T-helper 2 cell treated with Interferon-gamma antibody and Interleukin-4, amounts not matched to agents 100 ng/mL and 5 ng/mL, for 36 hours (primary cell): ENCODE measurements at regions not wholly inside any gene's neighbourhood (a gene's known extent, or its start where the extent isn't known, plus 50 kb on each side); places are given as distances from the start of the nearest gene placed in this dataset.
"Not testable (repeated sequence)": the region's sequence is repeated elsewhere in the genome, so short reads cannot be mapped to it uniquely, and the experiment has no call there.

ENCODE experiments used
- intact Hi-C: fragments of 100-400 bp; cut with micrococcal nuclease; formaldehyde crosslinking; loops from one replicate; pipeline ENCODE4 v1.15.1; 2023

GRCh38 chr2:144998435-144998834, 478.5 kb upstream of the ZEB2 start:
- intact Hi-C loops, result no loop called here

DNA sequence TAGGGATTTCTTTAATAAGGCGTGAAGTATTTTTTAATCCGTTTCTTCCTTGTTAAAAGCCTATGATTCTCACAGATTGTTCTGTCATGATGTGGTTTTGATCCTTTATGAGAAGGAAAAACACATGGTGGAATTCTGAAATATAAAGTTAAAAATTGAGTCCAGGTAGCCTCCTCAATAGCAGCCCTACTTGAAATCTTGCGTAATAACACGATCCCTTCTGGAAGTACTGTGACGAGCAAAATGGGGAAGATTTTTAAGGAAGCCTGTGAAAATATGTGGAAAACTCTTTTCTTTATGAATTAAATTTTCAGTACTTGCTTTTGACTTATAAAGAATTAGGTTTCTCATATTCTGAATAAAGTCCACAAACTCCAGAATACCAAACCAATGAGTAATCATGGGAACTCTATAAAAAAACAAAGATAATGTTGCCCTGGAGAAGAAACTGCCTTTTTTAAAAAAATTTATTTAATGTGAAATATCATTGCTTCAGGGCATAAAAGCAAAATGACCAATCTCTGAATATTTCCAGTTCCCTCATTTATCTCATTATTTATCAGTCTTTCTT, 476.4 kb upstream of the ZEB2 start:
- intact Hi-C loops, result no loop called here

DNA sequence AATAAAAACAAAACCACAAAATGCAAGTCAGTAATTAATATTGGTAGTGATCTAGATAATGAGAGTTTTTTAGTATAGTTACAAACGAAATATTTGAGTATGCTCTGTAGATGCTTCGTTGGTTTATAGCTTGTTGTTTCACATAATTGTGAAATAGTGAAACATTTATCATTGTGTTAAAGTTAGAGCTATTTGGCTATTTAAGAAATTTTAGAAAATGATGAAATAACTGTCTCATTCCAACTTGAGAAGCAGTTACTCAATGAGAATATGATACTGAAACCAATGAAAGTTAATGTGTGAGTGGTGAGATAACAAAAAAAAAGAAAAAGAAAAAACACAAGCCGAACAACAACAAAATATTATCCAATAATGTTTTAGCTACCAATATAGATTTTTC, 475.6 kb upstream of the ZEB2 start:
- intact Hi-C loops, result no loop called here

DNA sequence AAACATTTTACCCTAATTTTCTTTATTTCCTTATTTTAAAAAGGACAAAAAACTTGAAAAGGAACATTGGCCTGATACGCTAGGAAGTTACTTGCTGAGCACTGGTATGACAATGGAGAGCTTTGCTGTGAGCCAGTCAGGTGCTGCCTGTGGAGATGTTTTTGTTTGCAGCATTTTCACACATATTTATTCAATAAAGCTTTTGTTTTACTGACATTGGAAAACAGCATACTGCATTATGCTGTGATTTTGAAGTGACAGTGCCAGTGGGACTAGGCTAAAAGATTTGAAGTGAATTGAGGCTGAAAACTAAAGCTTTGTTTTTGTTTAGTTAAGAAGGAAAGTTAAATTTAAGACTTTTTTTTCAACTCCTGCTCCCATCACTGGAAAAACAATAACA, 470.7 kb upstream of the ZEB2 start:
- intact Hi-C loops, result no loop called here

DNA sequence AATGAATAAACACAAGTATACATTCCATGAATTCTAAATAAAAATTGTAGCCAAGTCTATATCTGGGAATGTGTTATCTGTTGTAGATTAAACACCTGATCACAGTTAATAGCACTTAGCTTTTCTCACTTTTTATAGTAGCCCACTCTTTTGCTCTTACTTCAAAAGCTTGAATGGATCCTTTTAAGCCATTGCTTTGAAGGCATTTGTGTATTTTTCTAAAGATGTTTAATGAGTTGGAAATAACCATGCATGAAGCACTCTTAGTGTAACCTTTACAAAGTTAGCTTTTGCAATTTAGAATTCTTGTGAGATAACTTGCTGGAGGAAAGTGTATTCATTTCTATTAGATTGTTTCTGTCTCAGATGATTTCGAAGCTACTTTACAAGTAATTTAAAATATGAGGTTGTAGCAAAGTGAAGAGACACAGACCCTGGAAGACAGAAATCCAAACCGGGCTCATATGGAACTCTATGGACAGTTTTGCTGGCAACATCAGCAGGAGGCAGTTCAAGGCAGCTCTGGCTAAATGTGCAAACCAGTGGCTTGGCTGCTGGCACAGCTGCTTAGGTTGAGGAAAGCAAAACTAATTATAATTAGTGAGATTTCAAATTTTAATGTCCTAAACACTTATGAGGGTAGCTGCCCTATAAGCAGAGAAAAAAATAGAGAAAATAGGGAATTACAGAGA, 469.8 kb upstream of the ZEB2 start:
- intact Hi-C loops, result no loop called here

DNA sequence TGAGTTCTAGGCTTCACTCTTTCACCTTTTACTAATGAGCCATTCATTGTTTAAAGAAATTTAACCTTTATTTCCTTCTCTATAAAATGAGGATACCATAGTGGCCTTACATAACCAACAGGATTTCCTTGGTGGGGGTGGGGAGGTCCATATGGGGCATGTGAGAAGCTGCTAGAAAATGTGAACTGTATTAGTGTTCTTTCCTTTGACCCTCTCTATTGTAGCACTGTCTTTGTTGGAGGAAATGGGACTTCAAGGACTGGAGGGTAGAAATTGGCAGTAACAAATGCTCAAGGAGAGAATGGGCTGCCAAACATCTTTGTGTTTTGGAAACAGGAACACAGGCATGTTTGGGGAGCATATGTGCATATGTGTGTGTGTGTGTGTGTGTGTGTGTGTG, 468.7 kb upstream of the ZEB2 start:
- intact Hi-C loops, result no loop called here

- intact Hi-C loops, result no loop called here
Measured at GRCh38 chr2:144986691-144987090, 466.8 kb upstream of the ZEB2 start.

GRCh38 chr2:144984038-144984437, 464.1 kb upstream of the ZEB2 start:
- intact Hi-C loops, result no loop called here

- intact Hi-C loops, result no loop called here
Measured at GRCh38 chr2:144983107-144983506, 463.2 kb upstream of the ZEB2 start.

- intact Hi-C loops, result no loop called here
Measured at GRCh38 chr2:144982481-144982880, 462.6 kb upstream of the ZEB2 start.

DNA sequence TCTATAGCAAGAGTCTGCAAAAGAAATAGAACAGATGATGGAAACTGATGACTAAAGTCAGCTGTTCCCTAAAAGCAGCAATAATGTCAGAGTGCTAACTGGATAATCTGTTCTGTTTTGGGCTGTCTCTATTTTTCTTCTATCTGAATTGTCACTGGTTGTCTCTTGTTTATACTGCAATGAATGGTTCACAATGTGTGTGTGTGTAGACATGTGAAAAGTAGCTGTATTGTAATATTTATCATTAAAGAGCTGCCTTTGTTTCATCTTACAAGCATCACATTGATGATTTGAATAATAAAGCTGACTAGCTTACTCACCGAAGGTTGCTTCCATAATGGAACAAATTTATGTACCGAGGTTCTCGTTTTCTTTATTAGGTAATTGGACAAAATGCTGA, 456.0 kb upstream of the ZEB2 start:
- intact Hi-C loops, result no loop called here

DNA sequence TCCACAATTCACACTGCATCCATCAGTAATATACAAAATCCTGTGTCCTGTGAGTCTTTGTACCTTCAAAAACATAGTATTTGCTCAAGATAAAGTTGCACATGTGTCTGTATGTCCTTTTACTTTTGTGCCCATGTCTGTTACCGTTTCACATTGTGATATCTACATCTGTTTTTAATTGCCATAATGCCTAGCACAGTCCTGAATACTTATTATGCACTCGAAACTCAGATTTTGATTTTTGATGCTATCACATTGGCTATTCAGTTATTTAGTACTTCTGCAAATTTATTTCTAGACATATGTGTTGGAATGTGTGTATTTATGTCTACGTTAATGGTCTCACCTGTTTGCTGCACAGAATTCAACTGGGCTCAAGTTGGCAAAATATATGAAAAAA, 452.8 kb upstream of the ZEB2 start:
- intact Hi-C loops, result no loop called here

DNA sequence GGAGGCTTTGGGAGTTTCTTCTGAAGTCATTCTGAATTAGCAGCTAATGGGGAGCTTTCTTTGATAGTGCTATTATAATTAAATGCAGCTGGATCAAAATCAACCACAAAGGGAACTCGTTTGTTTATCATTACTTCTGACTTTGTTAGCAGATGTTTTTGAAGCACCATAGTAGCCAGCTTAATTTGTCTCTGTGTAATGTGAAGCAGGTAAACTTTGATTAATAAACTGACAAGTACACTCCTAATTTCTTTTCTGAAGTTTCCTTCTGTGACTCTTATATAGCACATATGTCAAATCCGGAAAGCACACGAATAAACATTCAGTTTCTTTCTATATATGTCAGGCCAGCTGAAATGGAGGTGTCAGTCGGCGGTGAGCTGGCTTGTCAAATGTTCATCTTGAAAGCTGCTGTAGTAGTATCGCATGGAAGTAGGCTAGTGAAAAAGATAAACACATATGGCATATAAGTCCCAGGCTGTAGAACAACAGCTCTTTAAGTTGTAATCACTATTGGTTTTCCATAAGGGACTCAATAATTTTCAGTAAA, 451.9 kb upstream of the ZEB2 start:
- intact Hi-C loops, result no loop called here

DNA sequence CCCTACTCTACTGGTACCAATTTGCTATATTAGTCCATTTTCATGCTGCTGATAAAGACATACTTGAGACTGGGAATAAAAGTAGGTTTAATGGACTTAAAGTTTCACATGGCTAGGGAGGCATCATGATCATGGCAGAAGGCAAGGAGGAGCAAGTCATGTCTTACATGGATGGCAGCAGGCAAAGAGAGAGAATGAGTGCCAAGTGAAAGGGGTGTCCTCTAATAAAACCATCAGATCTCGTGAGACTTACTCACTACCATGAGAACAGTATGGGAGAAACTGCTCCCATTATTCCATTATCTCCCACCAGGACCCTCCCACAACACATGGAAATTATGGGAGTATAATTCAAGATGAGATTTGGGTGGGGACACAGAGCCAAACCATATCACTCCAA, 450.5 kb upstream of the ZEB2 start:
- intact Hi-C loops, result not testable (repeated sequence)

DNA sequence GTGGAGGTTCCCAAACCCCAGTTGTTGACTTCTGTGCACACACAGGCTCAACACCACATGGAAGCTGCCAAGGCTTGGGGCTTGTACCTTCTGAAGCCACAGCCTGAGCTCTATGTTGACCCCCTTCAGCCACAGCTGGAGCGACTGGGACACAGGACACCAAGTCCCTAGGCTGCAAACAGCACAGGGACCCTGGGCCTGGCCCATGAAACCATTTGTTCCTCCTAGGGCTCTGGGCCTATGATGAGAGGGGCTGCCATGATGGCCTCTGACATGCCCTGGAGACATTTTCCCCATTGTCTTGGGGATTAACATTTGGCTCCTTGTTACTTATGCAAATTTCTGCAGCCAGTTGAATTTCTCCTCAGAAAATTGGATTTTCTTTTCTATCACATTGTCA, 449.6 kb upstream of the ZEB2 start:
- intact Hi-C loops, result not testable (repeated sequence)

DNA sequence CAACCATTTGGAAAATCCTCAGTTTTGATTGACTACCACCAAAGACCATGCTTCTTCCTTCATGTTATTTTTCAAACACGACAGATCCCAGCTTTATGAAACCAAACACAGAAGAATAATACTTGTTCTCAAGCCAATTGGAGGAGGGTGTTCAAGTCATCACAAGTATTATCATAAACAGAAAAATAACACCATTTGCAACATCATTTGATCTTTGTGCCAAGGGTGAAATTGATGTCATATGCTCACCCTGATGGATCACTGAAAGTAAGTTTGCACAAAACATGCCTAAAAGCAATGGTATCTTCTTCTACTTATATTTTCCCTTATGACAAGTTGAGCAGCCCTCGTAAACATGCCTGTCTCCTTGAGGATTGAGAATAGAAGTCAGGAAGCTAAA, 448.0 kb upstream of the ZEB2 start:
- intact Hi-C loops, result no loop called here

GRCh38 chr2:144965172-144965571, 445.3 kb upstream of the ZEB2 start:
- intact Hi-C loops, result no loop called here

GRCh38 chr2:144963031-144963430, 443.1 kb upstream of the ZEB2 start:
- intact Hi-C loops, result no loop called here

DNA sequence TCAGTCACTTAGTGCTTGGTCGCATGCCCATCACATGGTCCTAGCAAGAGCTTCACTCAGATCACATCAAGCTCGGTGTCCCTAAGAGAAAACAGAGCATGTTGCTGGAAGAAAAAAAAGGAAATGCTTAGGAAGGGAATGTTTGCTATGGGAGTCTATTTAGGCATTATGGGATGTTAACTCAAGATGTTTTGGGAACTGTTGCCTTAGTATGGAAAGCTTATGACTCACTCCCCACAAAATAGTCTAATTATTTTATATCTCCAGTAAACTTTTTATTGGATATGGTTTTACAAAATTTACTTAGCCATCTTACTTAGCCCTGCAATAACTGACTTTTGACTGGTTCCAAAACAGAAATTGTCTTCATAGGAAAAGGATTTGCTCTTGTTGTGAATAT, 439.5 kb upstream of the ZEB2 start:
- intact Hi-C loops, result no loop called here

DNA sequence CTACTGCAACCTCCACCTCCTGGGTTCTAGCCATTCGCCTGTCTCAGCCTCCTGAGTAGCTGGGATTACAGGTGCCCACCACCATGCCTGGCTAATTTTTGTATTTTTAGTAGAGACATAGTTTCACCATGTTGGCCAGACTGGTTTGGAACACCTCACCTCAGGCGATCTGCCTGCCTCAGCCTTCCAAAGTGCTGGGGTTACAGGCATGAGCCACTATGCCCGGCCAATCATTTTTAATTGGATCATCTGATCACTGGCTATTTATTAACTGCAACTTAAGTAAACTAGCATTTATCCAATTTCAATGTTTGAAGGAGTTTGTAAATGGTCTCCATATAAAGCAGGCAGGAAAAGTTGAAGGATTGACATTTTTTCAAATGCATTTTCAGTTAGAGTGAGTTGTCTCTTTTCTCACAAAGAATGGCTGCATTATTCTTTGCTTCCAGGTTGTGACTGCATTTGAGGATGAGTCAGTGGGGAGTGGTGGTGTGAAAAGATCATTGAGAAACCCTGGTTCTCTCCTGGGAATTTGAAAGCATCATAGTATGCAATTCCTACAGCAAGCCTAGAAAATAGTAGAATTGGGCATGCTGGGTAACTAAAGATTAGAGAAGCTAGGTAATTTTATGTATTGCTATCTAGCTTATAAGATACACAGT, 431.1 kb upstream of the ZEB2 start:
- intact Hi-C loops, result no loop called here

- intact Hi-C loops, result no loop called here
Measured at GRCh38 chr2:144948205-144948855, 428.4 kb upstream of the ZEB2 start.

DNA sequence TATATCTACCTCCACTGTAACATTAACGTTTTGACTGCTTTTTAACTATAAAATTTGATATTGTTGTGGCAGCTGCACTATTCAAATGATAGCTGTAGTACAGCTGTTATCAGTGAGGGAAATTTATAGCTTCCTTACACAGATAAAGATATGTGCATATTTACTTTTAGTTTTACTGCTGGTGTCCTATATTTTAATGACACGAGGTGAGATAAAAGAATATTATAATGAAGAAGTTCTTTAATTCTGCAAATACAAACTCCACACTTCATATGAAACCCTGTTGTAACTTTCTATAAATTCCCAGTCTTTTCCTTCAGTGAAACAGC, 427.8 kb upstream of the ZEB2 start:
- intact Hi-C loops, result no loop called here
